ENCODE measurements at regions not wholly inside any gene's neighbourhood (a gene's known extent, or its start where the extent isn't known, plus 50 kb on each side); places are given as distances from the start of the nearest gene placed in this dataset.

DNA sequence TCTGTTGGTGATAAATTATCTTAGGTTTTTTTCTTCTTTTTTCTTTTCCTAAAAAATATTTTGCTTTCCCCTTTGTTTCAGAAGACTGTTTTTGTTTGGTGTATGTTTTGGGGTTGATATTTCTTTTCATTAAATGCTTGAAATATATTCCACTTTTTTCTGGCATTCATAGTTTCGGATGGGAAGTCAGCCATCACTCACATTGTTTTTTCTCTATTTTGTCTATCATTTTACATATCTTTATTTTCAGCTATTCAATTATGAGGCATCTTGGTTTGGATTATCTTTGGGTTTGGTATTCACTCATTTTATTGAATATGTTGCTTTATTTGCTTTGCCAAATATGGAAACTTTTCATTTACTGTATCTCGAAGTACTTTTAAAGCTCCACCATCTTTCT, 600.5 kb upstream of the EYS start:
- no peak overlapping the region for H3K4me3 ChIP-seq (ENCODE audit: low read depth, low read length)
- in situ Hi-C loops (cut with HindIII; ENCODE audit: low sequenced_read_pairs): no loop called here
- TF ChIP-seq, protein P1, sequence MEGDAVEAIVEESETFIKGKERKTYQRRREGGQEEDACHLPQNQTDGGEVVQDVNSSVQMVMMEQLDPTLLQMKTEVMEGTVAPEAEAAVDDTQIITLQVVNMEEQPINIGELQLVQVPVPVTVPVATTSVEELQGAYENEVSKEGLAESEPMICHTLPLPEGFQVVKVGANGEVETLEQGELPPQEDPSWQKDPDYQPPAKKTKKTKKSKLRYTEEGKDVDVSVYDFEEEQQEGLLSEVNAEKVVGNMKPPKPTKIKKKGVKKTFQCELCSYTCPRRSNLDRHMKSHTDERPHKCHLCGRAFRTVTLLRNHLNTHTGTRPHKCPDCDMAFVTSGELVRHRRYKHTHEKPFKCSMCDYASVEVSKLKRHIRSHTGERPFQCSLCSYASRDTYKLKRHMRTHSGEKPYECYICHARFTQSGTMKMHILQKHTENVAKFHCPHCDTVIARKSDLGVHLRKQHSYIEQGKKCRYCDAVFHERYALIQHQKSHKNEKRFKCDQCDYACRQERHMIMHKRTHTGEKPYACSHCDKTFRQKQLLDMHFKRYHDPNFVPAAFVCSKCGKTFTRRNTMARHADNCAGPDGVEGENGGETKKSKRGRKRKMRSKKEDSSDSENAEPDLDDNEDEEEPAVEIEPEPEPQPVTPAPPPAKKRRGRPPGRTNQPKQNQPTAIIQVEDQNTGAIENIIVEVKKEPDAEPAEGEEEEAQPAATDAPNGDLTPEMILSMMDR (IDR thresholded peaks at IDR 0.05; ENCODE audit: low read depth, low read length): no peak
- DNase-seq (ENCODE audit: low read depth, low spot score): peak; percentile 5

DNA sequence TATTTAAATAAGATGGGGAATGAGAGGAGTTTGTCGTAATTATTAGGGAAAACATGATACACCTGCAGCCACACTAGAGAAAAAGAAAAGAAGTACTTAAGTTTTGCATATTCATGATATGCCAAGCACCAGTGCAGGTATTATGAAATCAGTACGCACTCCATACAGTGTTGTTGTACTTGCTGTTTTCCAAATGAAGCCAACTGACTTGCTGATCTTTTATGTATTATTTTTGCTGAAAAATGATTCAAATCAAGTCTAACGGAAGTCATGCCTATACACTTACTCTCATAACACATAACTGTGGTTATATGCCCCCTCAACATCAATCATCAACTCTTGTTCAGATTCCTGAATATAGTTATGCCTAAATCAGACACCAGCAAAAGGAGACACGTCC, 584.9 kb upstream of the EYS start:
- DNase-seq (ENCODE audit: low read depth, low spot score): no peak
- in situ Hi-C loops (cut with HindIII; ENCODE audit: low sequenced_read_pairs): no loop called here
- no peak overlapping the region for H3K4me3 ChIP-seq (ENCODE audit: low read depth, low read length)
- TF ChIP-seq, protein P1 (IDR thresholded peaks at IDR 0.05; ENCODE audit: low read depth, low read length): no peak

DNA sequence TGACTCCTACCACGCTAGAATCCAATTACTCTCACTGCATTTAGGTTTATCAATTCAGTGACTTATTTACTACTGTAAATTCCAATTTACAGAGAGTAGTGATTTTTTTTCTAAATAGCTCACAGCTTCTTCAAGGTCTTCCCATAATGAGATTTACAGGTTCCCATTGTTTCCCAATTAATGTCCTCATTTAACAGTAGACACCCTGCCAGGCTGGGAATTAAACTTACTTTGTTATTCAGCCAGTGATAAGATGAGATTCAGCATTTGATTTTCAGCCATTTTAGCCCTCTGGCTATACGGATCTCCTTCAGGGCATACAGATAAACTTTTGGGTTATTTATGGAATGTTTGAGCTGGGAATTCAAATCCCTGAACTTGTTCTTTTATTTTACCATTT, 582.9 kb upstream of the EYS start:
- TF ChIP-seq, protein P1 (IDR thresholded peaks at IDR 0.05; ENCODE audit: low read depth, low read length): no peak
- in situ Hi-C loops (cut with HindIII; ENCODE audit: low sequenced_read_pairs): no loop called here
- no peak overlapping the region for H3K4me3 ChIP-seq (ENCODE audit: low read depth, low read length)
- DNase-seq (ENCODE audit: low read depth, low spot score): no peak

DNA sequence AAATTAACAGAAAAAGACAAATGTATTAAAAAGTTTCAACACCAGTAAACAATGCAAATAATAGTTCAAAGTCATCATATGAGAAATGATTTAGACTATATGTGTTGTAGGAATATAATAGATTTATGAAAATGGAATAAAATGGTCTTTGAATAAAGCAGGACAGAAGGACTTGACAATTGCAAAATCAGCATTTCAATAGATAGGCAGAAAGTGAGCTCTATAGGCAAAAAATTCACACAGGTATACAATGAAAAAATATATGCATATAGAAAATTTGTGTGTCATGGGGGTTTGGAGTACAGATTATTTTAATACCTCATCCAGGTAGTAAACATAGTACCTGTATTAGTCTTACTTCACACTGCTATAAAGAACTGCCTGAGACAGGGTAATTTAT, 571.1 kb upstream of the EYS start:
- no peak overlapping the region for H3K4me3 ChIP-seq (ENCODE audit: low read depth, low read length)
- TF ChIP-seq, protein P1 (IDR thresholded peaks at IDR 0.05; ENCODE audit: low read depth, low read length): no peak
- in situ Hi-C loops (cut with HindIII; ENCODE audit: low sequenced_read_pairs): no loop called here
- DNase-seq (ENCODE audit: low read depth, low spot score): no peak

DNA sequence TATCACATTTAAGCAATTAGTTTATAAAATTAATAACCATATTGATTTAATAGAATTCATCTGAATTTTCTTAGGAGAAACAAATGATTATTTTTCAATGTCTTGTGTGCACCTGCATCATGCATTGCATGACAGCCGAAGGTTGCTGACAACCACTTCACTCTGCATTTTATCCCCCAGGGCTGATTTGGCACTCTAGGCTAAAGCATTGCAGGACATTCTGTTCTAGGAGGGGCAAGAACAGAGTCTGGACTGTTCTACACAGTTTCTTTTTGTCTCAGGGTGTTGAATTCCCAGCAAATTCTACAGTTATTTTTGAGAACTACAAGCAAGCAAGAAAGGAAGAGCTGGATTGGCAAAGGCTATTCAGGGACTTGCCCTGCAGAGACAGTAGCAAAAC, 570.4 kb upstream of the EYS start:
- H3K4me3 ChIP-seq (ENCODE audit: low read depth, low read length): no peak overlapping the region
- DNase-seq (ENCODE audit: low read depth, low spot score): no peak
- in situ Hi-C loops (cut with HindIII; ENCODE audit: low sequenced_read_pairs): no loop called here
- TF ChIP-seq, protein P1 (IDR thresholded peaks at IDR 0.05; ENCODE audit: low read depth, low read length): no peak

DNA sequence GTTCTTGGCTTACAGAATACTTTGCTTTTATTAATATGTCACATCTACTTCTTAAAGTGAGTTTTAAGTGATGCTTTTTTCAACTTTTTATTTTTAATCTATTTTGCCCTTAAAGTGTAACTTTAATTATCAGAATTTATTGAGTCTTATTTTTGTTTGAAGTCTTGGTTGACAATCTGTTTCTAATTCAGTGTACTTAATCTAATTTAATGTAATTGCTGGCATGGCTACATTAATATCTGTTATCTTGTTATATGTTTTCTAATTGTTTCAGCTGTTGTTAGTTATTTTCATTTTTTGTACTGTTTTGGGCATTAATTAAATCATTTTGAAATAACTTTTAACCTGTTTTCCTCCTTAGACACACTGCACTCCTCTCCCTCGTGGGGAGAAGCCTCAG, 558.7 kb upstream of the EYS start:
- no peak for DNase-seq (ENCODE audit: low read depth, low spot score)
- in situ Hi-C loops (cut with HindIII; ENCODE audit: low sequenced_read_pairs): no loop called here

More for the DNA sequence above, 558.7 kb upstream of the EYS start:
- H3K4me3 ChIP-seq (ENCODE audit: low read depth, low read length): no peak overlapping the region
- TF ChIP-seq, protein P1 (IDR thresholded peaks at IDR 0.05; ENCODE audit: low read depth, low read length): no peak

All from astrocyte of the spinal cord (primary cell).